AG09309 (cell line): ENCODE measurements at regions not wholly inside any gene's neighbourhood (a gene's known extent, or its start where the extent isn't known, plus 50 kb on each side); places are given as distances from the start of the nearest gene placed in this dataset.
A peak's percentile ranks its signal among the peaks of the same experiment; 100 is the strongest.

ENCODE experiments used
- DNase-seq: peaks from one replicate; pipeline ENCODE4 v3.0.0-alpha.2; 2010; ENCODE audit warnings: low read depth
- H3K4me3 ChIP-seq: 2 replicates; pipeline ENCODE4 v1.5.1; 2011; ENCODE audit warnings: mild to moderate bottlenecking, low read depth, low read length, moderate library complexity; ENCODE audit not compliant: control insufficient read depth
- TF ChIP-seq, protein P1 (sequence below): IDR thresholded peaks from 2 replicates; pipeline ENCODE4 v1.5.1; 2011; ENCODE audit warnings: mild to moderate bottlenecking, low read depth, low read length, inconsistent platforms; ENCODE audit not compliant: insufficient read depth, control insufficient read depth; ENCODE audit errors: missing control alignments

DNA sequence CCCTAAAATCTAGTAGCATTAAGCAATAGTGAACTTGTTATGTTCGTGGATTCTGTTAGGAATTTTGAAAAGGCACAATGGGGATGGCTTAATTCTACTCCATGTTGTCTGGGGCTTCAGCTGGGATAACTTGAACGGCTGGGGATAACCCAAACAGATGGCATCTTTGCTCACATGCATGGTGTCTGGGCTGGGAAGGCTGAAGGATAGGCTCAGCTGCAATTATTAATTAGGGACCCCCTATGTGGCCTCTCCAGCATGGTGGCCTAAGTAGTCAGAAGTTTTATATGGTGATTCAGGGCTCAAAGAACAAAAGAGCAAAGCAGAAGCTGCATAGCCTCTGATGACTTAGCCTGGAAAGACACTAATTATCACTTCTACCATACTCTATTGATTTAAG lies 551.1 kb downstream of the PSAT1 start:
- no peak for DNase-seq
- TF ChIP-seq, protein P1, sequence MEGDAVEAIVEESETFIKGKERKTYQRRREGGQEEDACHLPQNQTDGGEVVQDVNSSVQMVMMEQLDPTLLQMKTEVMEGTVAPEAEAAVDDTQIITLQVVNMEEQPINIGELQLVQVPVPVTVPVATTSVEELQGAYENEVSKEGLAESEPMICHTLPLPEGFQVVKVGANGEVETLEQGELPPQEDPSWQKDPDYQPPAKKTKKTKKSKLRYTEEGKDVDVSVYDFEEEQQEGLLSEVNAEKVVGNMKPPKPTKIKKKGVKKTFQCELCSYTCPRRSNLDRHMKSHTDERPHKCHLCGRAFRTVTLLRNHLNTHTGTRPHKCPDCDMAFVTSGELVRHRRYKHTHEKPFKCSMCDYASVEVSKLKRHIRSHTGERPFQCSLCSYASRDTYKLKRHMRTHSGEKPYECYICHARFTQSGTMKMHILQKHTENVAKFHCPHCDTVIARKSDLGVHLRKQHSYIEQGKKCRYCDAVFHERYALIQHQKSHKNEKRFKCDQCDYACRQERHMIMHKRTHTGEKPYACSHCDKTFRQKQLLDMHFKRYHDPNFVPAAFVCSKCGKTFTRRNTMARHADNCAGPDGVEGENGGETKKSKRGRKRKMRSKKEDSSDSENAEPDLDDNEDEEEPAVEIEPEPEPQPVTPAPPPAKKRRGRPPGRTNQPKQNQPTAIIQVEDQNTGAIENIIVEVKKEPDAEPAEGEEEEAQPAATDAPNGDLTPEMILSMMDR, result no peak
- no peak overlapping the region for H3K4me3 ChIP-seq

DNA sequence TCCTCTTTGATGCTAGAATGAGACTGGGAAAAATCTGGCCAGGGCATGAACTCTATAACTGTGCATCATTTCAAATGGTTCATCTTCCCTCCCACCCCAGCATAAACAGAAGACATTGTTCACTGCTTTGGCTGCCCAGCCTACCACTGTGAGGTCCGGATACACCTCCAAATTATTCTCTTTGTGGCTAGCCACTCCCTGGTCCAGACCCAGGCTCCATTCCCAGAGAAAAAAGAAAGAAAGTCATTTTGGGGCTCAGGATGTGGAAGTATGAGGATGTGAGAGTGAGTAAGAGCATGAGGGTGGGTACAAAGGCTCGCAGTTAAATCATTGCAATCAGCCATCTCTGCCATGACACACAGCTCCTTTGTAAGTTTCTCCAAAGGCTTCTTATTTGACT lies 559.2 kb downstream of the PSAT1 start:
- H3K4me3 ChIP-seq, result no peak overlapping the region
- TF ChIP-seq, protein P1, result no peak
- DNase-seq, result peak; percentile 16

DNA sequence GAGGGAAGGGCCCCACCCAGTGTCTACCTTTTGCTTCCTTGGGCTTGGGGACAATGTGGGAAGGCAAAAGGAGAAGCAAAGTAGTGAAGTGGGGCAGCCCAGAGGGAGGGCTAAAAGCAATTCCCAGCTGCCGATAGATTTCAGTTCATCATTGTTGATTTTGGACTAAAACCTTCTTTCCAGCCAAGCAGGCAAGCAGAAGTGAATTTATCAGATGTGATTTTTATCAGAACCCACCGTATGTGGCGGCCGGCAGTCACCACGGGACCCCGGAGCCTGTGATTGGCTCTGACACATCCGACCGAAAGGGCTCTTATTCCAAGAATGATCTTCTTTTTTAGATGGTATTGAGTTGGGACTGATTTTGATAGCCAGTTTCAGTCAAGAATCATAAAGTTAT lies 559.9 kb downstream of the PSAT1 start:
- H3K4me3 ChIP-seq, result no peak overlapping the region
- DNase-seq, result no peak
- TF ChIP-seq, protein P1, result no peak

DNA sequence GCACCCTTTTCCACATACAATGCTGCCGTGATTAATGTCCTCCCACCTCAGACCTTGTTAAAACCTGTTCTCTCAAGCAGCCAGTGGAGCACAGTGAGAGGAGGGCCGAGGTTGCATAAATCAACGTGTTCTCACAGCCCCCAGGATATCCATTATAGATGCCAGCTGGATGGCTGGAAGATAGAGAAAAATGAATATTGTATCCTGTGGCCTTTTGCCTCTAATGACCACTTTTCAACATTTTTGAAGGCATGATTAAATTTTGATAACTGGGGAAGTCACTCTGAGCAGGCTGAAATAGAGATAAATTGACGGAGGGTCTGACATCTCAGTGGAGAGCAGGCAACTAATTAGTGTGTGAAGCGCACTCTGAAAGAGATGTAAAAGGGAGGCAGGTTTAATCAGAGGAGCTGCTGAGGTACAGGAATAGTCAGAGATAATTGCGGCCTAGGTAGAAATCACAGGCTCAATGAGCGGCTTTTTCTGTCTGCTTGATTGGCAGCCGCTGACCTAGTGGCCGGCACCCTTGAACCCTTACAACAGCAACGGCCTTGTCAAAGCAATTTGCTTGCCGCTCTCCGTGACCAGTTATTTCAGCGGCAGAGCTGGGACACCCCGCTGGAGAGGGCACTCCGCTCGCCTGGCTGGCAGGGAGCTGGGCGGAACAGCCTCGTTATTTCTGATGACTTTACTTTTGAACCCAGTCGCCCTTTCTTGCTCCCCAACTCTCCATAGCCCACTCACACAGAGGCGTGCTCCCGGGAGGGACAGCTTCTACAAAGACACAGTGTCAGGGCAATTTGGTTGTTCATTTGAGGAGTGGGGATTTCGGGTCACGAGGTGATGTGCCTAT lies 560.7 kb downstream of the PSAT1 start:
- TF ChIP-seq, protein P1, result no peak
- no peak for DNase-seq
- no peak overlapping the region for H3K4me3 ChIP-seq

DNA sequence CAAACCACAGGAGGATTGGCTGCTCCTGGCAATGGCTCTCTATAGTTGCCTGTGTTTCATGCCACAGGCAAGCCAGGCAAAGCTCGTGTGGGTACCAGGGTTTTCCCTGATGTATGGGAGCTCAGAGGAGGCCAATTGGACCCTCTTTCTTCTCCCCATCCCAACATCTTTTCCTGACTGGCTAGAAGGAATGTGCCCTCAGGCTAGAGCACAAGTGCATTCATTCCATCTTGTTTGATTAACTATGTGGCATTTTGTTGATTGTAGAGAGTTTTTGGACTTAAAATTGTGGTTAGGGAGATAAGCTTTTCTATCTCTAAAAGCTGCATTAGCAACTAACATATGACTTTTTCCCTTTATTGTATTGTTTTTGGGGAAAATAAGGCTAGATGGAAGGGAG lies 561.3 kb downstream of the PSAT1 start:
- H3K4me3 ChIP-seq, result no peak overlapping the region
- no peak for DNase-seq
- TF ChIP-seq, protein P1, result no peak

DNA sequence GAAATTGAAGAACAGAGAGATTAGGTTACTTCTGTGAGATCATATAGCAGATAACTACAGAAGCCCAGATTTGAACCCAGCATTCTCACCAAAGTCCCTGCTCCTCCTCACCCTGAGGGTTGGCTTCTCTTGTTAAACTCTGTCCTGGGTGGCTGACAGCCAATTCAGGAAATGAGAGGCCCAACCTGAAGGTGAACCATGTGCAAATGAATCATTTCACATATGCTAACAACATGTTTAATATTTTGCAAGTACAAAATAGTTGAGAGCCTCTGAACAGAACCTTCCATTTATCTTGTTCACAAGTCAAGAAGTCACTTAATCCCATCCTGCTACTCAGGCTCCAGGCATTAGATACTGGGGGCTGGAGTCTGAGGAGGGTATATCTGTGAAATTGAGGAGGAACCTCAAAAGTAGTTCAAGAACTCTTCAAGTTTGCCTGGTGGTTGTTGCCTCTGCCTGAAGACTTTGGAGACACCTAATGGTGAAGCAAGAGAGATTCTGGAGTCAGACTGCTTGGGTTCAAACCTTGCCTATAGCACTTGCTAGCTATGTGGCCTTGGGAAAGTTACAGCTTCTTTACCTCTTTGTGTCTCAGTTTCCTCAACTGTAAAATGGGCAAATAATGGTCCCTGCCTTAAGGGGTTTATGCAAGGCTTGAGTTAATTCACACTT lies 564.0 kb downstream of the PSAT1 start:
- DNase-seq, result peak; percentile 56
- TF ChIP-seq, protein P1, result no peak
- no peak overlapping the region for H3K4me3 ChIP-seq
